ENCODE measurements at regions not wholly inside any gene's neighbourhood (a gene's known extent, or its start where the extent isn't known, plus 50 kb on each side); places are given as distances from the start of the nearest gene placed in this dataset.

DNA sequence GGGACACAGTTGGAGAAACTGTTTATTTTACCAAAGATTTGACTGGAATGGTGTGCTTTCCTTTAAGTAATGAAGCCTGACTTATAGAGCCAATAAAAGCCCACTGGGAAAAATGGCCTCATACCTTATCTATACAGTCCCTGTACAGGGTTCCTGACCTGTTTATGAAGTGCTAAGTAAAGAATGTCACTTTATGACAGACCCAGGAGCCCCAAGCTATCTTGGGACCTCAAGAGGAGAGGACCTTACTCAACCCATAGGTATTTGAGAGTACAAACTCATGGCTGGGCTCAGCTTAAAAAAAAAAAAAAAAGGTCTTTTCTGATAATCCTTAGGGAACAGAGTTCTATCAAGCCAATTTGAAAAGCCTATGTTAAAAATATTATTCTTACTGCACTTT is 1389.3 kb downstream of the RAPGEF2 start:
- no peak for ATAC-seq (ENCODE audit: low FRiP score)
- no peak overlapping the region for H3K4me3 ChIP-seq (ENCODE audit: low read length in 2 of 2)
- no peaks in the 10 kb centered on the region for H3K4me1 ChIP-seq (ENCODE audit: control insufficient read depth in 1 of 2, insufficient read depth in 2 of 2, low read length in 2 of 2)
- H3K27me3 ChIP-seq (ENCODE audit: control insufficient read depth in 1 of 2, insufficient read depth in 2 of 2, low read length in 1 of 2): no peaks in the 10 kb centered on the region
- H3K9me3 ChIP-seq (ENCODE audit: control insufficient read depth, low read length): no peaks in the 10 kb centered on the region
- DNase-seq: no peak
- intact Hi-C loops (cut with DNase I): no loop called here
- H3K36me3 ChIP-seq (ENCODE audit: control insufficient read depth in 1 of 2, insufficient read depth in 2 of 2, low read length in 1 of 2): no peaks in the 10 kb centered on the region
- no peak overlapping the region for H3K27ac ChIP-seq (ENCODE audit: low read depth in 1 of 2, low read length in 2 of 2)

DNA sequence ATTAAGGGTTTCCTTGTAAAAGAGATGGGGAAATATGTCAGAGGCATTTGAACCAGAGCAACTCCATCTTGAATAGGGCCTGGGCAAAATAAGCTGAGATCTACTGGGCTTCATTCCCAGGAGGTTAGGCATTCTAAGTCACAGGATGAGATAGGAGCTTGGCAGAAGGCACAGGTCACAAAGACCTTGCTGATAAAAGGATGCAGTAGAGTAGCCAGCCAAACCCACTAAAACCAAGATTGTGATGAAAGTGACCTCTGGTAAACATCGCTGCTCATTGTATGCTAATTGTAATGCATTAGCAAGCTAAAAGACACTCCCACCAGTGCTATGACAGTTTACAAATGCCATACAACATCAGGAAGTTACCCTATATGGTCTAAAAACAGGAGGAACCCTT is 1390.3 kb downstream of the RAPGEF2 start:
- Histone ChIP-seq H3K9me3 (ENCODE audit: control insufficient read depth, low read length) (no peaks in the 10 kb centered on the region), H3K27me3 (ENCODE audit: control insufficient read depth in 1 of 2, insufficient read depth in 2 of 2, low read length in 1 of 2) (no peaks in the 10 kb centered on the region), H3K36me3 (ENCODE audit: control insufficient read depth in 1 of 2, insufficient read depth in 2 of 2, low read length in 1 of 2) (no peaks in the 10 kb centered on the region), H3K27ac (ENCODE audit: low read depth in 1 of 2, low read length in 2 of 2) (no peak overlapping the region), H3K4me1 (ENCODE audit: control insufficient read depth in 1 of 2, insufficient read depth in 2 of 2, low read length in 2 of 2) (no peaks in the 10 kb centered on the region), H3K4me3 (ENCODE audit: low read length in 2 of 2) (no peak overlapping the region)
- ATAC-seq (ENCODE audit: low FRiP score) (no peak), DNase-seq (no peak)
- intact Hi-C loops (cut with DNase I): no loop called here
- 94 to 100% methylated on average over 1 of the region's 1 CpG for WGBS, 2 donors

DNA sequence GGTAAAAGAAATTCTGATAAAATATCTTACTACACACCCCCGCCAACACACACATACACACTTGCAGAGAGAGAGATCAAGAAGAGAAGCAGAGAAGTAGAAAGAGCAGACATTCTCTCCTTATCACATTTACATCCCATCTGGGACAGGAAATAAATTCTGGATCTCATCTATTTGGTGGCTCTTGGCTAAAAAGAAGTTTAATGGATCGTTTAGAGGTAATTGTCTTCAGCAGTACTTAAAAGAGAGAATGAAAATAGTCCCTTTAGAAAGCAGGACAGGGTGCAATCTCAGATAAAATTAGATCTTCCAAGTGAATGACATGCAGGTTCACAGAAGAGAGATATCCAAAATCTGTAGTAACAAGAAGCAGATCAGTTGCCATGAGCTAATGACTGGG is 1392.5 kb downstream of the RAPGEF2 start:
- Histone ChIP-seq H3K9me3 (ENCODE audit: control insufficient read depth, low read length) (no peaks in the 10 kb centered on the region), H3K27me3 (ENCODE audit: control insufficient read depth in 1 of 2, insufficient read depth in 2 of 2, low read length in 1 of 2) (no peaks in the 10 kb centered on the region), H3K27ac (ENCODE audit: low read depth in 1 of 2, low read length in 2 of 2) (no peak overlapping the region), H3K4me3 (ENCODE audit: low read length in 2 of 2) (no peak overlapping the region), H3K4me1 (ENCODE audit: control insufficient read depth in 1 of 2, insufficient read depth in 2 of 2, low read length in 2 of 2) (no peaks in the 10 kb centered on the region), H3K36me3 (ENCODE audit: control insufficient read depth in 1 of 2, insufficient read depth in 2 of 2, low read length in 1 of 2) (no peaks in the 10 kb centered on the region)
- ATAC-seq (ENCODE audit: low FRiP score): no peak
- WGBS, 2 donors: 68 to 70% methylated on average over 2 of the region's 2 CpGs
- intact Hi-C loops (cut with DNase I): no loop called here
- no peak for DNase-seq

DNA sequence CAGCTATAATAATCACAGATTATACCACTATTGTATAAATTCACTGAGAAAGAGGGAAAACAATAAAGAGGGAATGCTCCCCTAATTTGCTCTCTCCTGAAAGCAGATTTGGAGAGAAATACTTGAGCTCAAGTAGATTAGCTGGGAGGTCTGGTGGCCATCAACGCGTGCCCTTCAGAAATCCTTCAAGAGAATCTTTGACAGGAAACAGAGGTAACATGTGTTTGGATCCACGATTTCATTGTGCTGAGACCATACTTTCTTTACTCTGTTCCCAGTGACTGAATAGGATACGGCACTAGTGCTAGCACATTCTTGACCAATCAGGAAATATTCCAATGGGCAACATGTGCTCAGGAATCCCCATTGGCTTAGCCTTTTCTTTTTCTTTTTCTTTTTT is 1395.3 kb downstream of the RAPGEF2 start:
- WGBS, 2 donors: 68 to 73% methylated on average over 4 of the region's 4 CpGs
- DNase-seq: no peak
- H3K27me3 ChIP-seq (ENCODE audit: control insufficient read depth in 1 of 2, insufficient read depth in 2 of 2, low read length in 1 of 2): no peaks in the 10 kb centered on the region
- no peaks in the 10 kb centered on the region for H3K4me1 ChIP-seq (ENCODE audit: control insufficient read depth in 1 of 2, insufficient read depth in 2 of 2, low read length in 2 of 2)
- H3K4me3 ChIP-seq (ENCODE audit: low read length in 2 of 2): no peak overlapping the region
- intact Hi-C loops (cut with DNase I): no loop called here
- H3K27ac ChIP-seq (ENCODE audit: low read depth in 1 of 2, low read length in 2 of 2): no peak overlapping the region
- H3K36me3 ChIP-seq (ENCODE audit: control insufficient read depth in 1 of 2, insufficient read depth in 2 of 2, low read length in 1 of 2): no peaks in the 10 kb centered on the region
- ATAC-seq (ENCODE audit: low FRiP score): no peak
- H3K9me3 ChIP-seq (ENCODE audit: control insufficient read depth, low read length): no peaks in the 10 kb centered on the region

DNA sequence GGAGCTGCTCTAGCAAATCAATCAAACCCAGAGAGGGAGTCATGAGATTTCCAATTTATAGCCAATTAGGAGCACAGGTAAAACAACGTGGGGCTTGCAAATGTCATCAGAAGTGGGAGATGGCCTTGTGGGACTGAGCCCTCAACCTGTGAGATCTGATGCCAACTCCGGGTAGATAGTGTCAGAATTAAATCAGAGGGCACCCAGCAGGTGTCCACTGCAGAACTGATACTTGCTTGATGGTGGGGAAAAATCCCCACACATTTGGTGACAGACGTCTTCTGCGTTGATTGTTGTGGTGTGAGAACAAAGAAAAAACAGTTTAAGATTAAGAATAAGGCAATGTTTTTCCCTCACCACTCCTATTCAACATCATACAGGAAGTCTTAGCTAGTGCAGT is 1402.8 kb downstream of the RAPGEF2 start:
- intact Hi-C loops (cut with DNase I): no loop called here
- DNase-seq (no peak), ATAC-seq (ENCODE audit: low FRiP score) (no peak)
- H3K9me3 ChIP-seq (ENCODE audit: control insufficient read depth, low read length): no peaks in the 10 kb centered on the region
- 76 to 78% methylated on average over 4 of the region's 4 CpGs for WGBS, 2 donors
- no peak overlapping the region for H3K27ac ChIP-seq (ENCODE audit: low read depth in 1 of 2, low read length in 2 of 2)
- H3K27me3 ChIP-seq (ENCODE audit: control insufficient read depth in 1 of 2, insufficient read depth in 2 of 2, low read length in 1 of 2): no peaks in the 10 kb centered on the region
- H3K36me3 ChIP-seq (ENCODE audit: control insufficient read depth in 1 of 2, insufficient read depth in 2 of 2, low read length in 1 of 2): no peaks in the 10 kb centered on the region
- H3K4me3 ChIP-seq (ENCODE audit: low read length in 2 of 2): no peak overlapping the region
- no peaks in the 10 kb centered on the region for H3K4me1 ChIP-seq (ENCODE audit: control insufficient read depth in 1 of 2, insufficient read depth in 2 of 2, low read length in 2 of 2)

DNA sequence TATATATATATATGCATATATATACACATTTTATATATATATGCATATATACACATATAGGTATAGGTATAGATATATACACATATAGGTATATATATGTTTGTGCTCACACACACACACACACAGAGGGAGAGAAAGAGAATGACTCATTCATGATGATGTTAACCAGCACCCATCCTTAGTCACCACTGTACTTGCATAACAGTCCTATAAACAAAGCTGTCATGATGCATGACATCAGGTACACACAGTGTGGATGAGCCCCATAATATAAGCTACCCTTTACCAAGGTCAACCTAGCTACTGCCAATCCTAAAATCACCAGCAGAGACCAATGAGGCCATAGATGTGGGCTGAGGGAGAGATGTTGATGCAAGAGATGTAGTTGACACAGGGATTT is 1408.0 kb downstream of the RAPGEF2 start:
- no peak for DNase-seq
- Histone ChIP-seq H3K4me1 (ENCODE audit: control insufficient read depth in 1 of 2, insufficient read depth in 2 of 2, low read length in 2 of 2) (no peaks in the 10 kb centered on the region), H3K9me3 (ENCODE audit: control insufficient read depth, low read length) (peaks cover 2% of the 10 kb centered on the region), H3K27ac (ENCODE audit: low read depth in 1 of 2, low read length in 2 of 2) (no peak overlapping the region), H3K4me3 (ENCODE audit: low read length in 2 of 2) (no peak overlapping the region), H3K27me3 (ENCODE audit: control insufficient read depth in 1 of 2, insufficient read depth in 2 of 2, low read length in 1 of 2) (no peaks in the 10 kb centered on the region), H3K36me3 (ENCODE audit: control insufficient read depth in 1 of 2, insufficient read depth in 2 of 2, low read length in 1 of 2) (no peaks in the 10 kb centered on the region)
- intact Hi-C loops (cut with DNase I): no loop called here
- no peak for ATAC-seq (ENCODE audit: low FRiP score)

DNA sequence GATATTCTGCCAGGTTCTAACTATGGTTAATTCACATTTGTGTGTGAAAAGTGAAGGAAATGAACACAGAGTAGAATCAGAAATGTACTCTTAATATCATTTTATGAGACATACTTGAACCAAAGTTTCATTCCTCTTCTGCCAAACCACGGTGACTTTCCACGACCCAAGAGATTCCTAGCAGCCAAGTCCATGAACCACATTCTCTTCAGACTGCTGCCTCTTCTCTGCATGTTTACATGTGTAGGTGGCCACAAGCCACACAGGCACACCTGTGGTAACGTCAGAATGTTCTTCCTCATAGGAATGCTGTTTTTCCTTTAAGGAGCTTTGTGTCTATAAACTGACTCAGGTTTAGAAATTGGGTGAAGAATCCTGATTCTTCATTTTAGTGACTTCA is 1411.2 kb downstream of the RAPGEF2 start:
- no peaks in the 10 kb centered on the region for H3K36me3 ChIP-seq (ENCODE audit: control insufficient read depth in 1 of 2, insufficient read depth in 2 of 2, low read length in 1 of 2)
- DNase-seq (no peak), ATAC-seq (ENCODE audit: low FRiP score) (no peak)
- H3K27me3 ChIP-seq (ENCODE audit: control insufficient read depth in 1 of 2, insufficient read depth in 2 of 2, low read length in 1 of 2): no peaks in the 10 kb centered on the region
- WGBS, 2 donors: 73 to 76% methylated on average over 3 of the region's 3 CpGs
- intact Hi-C loops (cut with DNase I): no loop called here
- no peaks in the 10 kb centered on the region for H3K4me1 ChIP-seq (ENCODE audit: control insufficient read depth in 1 of 2, insufficient read depth in 2 of 2, low read length in 2 of 2)
- no peak overlapping the region for H3K27ac ChIP-seq (ENCODE audit: low read depth in 1 of 2, low read length in 2 of 2)
- H3K4me3 ChIP-seq (ENCODE audit: low read length in 2 of 2): no peak overlapping the region
- H3K9me3 ChIP-seq (ENCODE audit: control insufficient read depth, low read length): peaks cover 2% of the 10 kb centered on the region

DNA sequence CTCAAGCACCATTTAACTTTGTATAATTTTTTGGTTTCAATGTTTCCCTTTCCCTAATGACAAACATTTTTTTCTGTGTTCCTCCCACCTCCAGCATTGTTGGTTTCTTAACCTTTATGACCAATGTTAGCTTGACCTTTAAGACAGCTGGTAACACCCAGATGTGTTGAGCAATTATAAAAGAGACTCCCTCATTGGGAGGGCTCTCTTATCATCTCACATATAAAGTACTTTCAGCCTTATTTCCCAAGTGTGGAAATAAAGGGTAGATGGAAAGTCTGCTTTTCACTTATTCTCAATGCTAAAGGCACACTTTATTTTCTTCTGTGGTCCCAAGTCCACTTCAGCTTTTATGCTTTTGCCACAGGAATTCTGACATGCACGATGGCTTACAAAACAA is 1420.4 kb downstream of the RAPGEF2 start:
- H3K36me3 ChIP-seq (ENCODE audit: control insufficient read depth in 1 of 2, insufficient read depth in 2 of 2, low read length in 1 of 2): no peaks in the 10 kb centered on the region
- WGBS, 2 donors: 3 to 7% methylated on average over 1 of the region's 1 CpG
- no peak overlapping the region for H3K4me3 ChIP-seq (ENCODE audit: low read length in 2 of 2)
- no peak overlapping the region for H3K27ac ChIP-seq (ENCODE audit: low read depth in 1 of 2, low read length in 2 of 2)
- no peak for ATAC-seq (ENCODE audit: low FRiP score)
- no peaks in the 10 kb centered on the region for H3K4me1 ChIP-seq (ENCODE audit: control insufficient read depth in 1 of 2, insufficient read depth in 2 of 2, low read length in 2 of 2)
- no peak for DNase-seq
- intact Hi-C loops (cut with DNase I): no loop called here
- no peaks in the 10 kb centered on the region for H3K27me3 ChIP-seq (ENCODE audit: control insufficient read depth in 1 of 2, insufficient read depth in 2 of 2, low read length in 1 of 2)
- H3K9me3 ChIP-seq (ENCODE audit: control insufficient read depth, low read length): no peaks in the 10 kb centered on the region

DNA sequence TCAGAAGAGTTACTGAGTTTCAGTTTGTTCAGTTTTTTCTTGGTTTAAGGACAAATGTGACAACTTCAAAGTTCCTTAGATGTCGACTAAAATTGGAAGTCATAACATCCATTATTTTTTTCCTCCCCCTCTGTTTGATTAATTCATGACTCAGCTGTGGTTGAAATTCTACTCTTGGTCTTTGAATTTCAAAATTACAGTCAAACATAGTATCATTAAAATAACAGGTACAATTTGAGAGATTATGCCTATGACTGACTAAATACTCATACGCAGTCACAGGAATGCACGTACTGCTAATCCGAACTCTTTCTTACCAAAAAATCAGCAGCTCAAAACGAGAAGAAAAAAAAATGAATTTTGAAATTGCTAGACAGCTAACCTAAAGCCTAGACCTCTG is 1434.8 kb downstream of the RAPGEF2 start:
- WGBS, 2 donors: 62 to 71% methylated on average over 5 of the region's 5 CpGs

DNA sequence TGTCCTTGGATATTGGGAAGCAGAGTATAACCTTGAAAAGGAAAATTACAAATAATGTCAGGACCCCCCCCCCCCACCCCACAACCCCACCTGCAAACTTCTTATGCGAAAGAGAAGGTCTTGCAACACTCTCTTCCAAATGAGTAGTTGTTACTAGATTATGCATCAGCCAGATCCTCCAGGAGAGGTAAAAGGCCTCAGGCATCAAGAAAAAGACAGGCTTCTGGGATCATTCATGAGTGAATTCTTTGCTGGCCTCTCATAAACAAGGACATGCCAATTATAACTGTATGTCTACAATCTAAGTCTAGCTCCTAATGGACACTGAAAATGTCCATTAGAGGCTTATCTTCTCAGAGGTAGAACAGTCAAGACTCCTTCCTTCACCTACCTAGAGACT is 1443.3 kb downstream of the RAPGEF2 start:
- intact Hi-C loops (cut with DNase I): no loop called here
- Histone ChIP-seq H3K36me3 (ENCODE audit: control insufficient read depth in 1 of 2, insufficient read depth in 2 of 2, low read length in 1 of 2) (no peaks in the 10 kb centered on the region), H3K4me3 (ENCODE audit: low read length in 2 of 2) (no peak overlapping the region), H3K27me3 (ENCODE audit: control insufficient read depth in 1 of 2, insufficient read depth in 2 of 2, low read length in 1 of 2) (no peaks in the 10 kb centered on the region), H3K9me3 (ENCODE audit: control insufficient read depth, low read length) (no peaks in the 10 kb centered on the region), H3K4me1 (ENCODE audit: control insufficient read depth in 1 of 2, insufficient read depth in 2 of 2, low read length in 2 of 2) (no peaks in the 10 kb centered on the region), H3K27ac (ENCODE audit: low read depth in 1 of 2, low read length in 2 of 2) (no peak overlapping the region)
- DNase-seq: no peak
- no peak for ATAC-seq (ENCODE audit: low FRiP score)
- 92 to 96% methylated on average over 1 of the region's 1 CpG for WGBS, 2 donors

More for the DNA sequence above, 1434.8 kb downstream of the RAPGEF2 start:
- Histone ChIP-seq H3K4me3 (ENCODE audit: low read length in 2 of 2) (no peak overlapping the region), H3K36me3 (ENCODE audit: control insufficient read depth in 1 of 2, insufficient read depth in 2 of 2, low read length in 1 of 2) (no peaks in the 10 kb centered on the region), H3K27me3 (ENCODE audit: control insufficient read depth in 1 of 2, insufficient read depth in 2 of 2, low read length in 1 of 2) (no peaks in the 10 kb centered on the region), H3K4me1 (ENCODE audit: control insufficient read depth in 1 of 2, insufficient read depth in 2 of 2, low read length in 2 of 2) (no peaks in the 10 kb centered on the region), H3K9me3 (ENCODE audit: control insufficient read depth, low read length) (no peaks in the 10 kb centered on the region), H3K27ac (ENCODE audit: low read depth in 1 of 2, low read length in 2 of 2) (no peak overlapping the region)
- intact Hi-C loops (cut with DNase I): no loop called here
- DNase-seq (no peak), ATAC-seq (ENCODE audit: low FRiP score) (no peak)
